GM23338 (cell line): ENCODE measurements at regions not wholly inside any gene's neighbourhood (a gene's known extent, or its start where the extent isn't known, plus 50 kb on each side); places are given as distances from the start of the nearest gene placed in this dataset.

Source experiments
- ATAC-seq: fragments of 200-7000 bp; cut with Tn5 transposase; 3 replicates; pipeline ENCODE4 v1.9.1; 2020
- DNase-seq: peaks from one replicate; pipeline ENCODE4 v3.0.0-alpha.2; 2015; ENCODE audit warnings: low spot score
- H2AFZ ChIP-seq: fragments of 200-600 bp; sonication (generic); 2 replicates; pipeline ENCODE4 v1.8.0; 2016; ENCODE audit warnings: antibody characterized with exemption, mild to moderate bottlenecking, moderate library complexity
- H3F3A ChIP-seq: fragments of 200-600 bp; sonication (generic); replicated peaks from 2 replicates; pipeline ENCODE4 v1.8.0; 2017; ENCODE audit warnings: antibody characterized with exemption, mixed run types, low read depth
- H3K27ac ChIP-seq: fragments of 200-600 bp; sonication (generic); 2 replicates; pipeline ENCODE4 v1.6.1; 2016; ENCODE audit warnings: low read depth
- H3K27me3 ChIP-seq: fragments of 200-600 bp; sonication (generic); 2 replicates; pipeline ENCODE4 v1.8.0; 2016; ENCODE audit warnings: mild to moderate bottlenecking, mixed run types, moderate library complexity; ENCODE audit not compliant: insufficient read depth
- H3K36me3 ChIP-seq: fragments of 200-600 bp; sonication (generic); 2 replicates; pipeline ENCODE4 v1.8.0; 2016; ENCODE audit warnings: mild to moderate bottlenecking; ENCODE audit not compliant: insufficient read depth
- H3K4me1 ChIP-seq: fragments of 200-600 bp; sonication (generic); 2 replicates; pipeline ENCODE4 v1.8.0; 2016; ENCODE audit warnings: mild to moderate bottlenecking, moderate library complexity; ENCODE audit not compliant: insufficient read depth
- H3K4me2 ChIP-seq: fragments of 200-600 bp; sonication (generic); 2 replicates; pipeline ENCODE4 v1.7.1; 2017; ENCODE audit warnings: mixed run types
- H3K4me3 ChIP-seq: fragments of 200-600 bp; sonication (generic); 2 replicates; pipeline ENCODE4 v1.6.1; 2016; ENCODE audit warnings: mixed run types
- H3K79me2 ChIP-seq: fragments of 200-600 bp; sonication (generic); replicated peaks from 2 replicates; pipeline ENCODE4 v1.8.0; 2017; ENCODE audit warnings: mild to moderate bottlenecking; ENCODE audit not compliant: insufficient read depth
- H3K9me2 ChIP-seq: fragments of 200-600 bp; sonication (generic); 2 replicates; pipeline ENCODE4 v1.8.0; 2017; ENCODE audit not compliant: insufficient read depth
- H4K20me1 ChIP-seq: fragments of 200-600 bp; sonication (generic); replicated peaks from 2 replicates; pipeline ENCODE4 v1.8.0; 2017; ENCODE audit warnings: mild to moderate bottlenecking; ENCODE audit not compliant: insufficient read depth
- H3K27ac Mint-ChIP-seq: 2 replicates; pipeline ENCODE4 v1.8.0; 2020; ENCODE audit warnings: inconsistent platforms, mild to moderate bottlenecking, moderate library complexity, mixed read lengths
- H3K27me3 Mint-ChIP-seq: 3 replicates; pipeline ENCODE4 v1.8.0; 2022; ENCODE audit warnings: low read depth, mild to moderate bottlenecking, moderate library complexity, mixed read lengths, inconsistent platforms; ENCODE audit not compliant: insufficient read depth, poor library complexity
- H3K36me3 Mint-ChIP-seq: 3 replicates; pipeline ENCODE4 v1.8.0; 2021; ENCODE audit warnings: low read depth, mild to moderate bottlenecking, inconsistent platforms, moderate library complexity, mixed read lengths
- H3K4me1 Mint-ChIP-seq: 3 replicates; pipeline ENCODE4 v1.8.0; 2020; ENCODE audit warnings: mild to moderate bottlenecking, inconsistent platforms, mixed read lengths
- H3K4me3 Mint-ChIP-seq: 3 replicates; pipeline ENCODE4 v1.8.0; 2021; ENCODE audit warnings: moderate library complexity, mild to moderate bottlenecking, inconsistent platforms, mixed read lengths
- H3K9me3 Mint-ChIP-seq: 3 replicates; pipeline ENCODE4 v1.8.0; 2020; ENCODE audit warnings: moderate library complexity, mild to moderate bottlenecking, inconsistent platforms, mixed read lengths
- CREB1 ChIP-seq: fragments of 250-450 bp; sonication (Bioruptor Pico); IDR thresholded peaks from 2 replicates; pipeline ENCODE4 v1.5.0; 2020; ENCODE audit warnings: low read depth, mild to moderate bottlenecking, moderate library complexity
- CTCF ChIP-seq, 2 experiments: fragments of 200-600 bp in 1 of 2; sonication (generic) in 1 of 2; conservative IDR thresholded peaks; 2 replicates each; pipeline versions ENCODE4 v1.5.1 to v1.6.1; 2016 to 2017; ENCODE audit warnings: antibody characterized with exemption in 2 of 2, low read depth in 2 of 2, mild to moderate bottlenecking in 2 of 2, moderate library complexity in 1 of 2
- ETS1 ChIP-seq: IDR thresholded peaks from 2 replicates; pipeline ENCODE4 v1.6.1; 2016; ENCODE audit warnings: antibody characterized with exemption
- EZH2 ChIP-seq: fragments of 200-600 bp; sonication (generic); IDR thresholded peaks from one replicate; pipeline ENCODE4 v1.8.0; 2017; ENCODE audit warnings: antibody characterized with exemption, mild to moderate bottlenecking, low read depth; ENCODE audit not compliant: unreplicated experiment
- EZH2phosphoT487 ChIP-seq: fragments of 200-600 bp; sonication (generic); IDR thresholded peaks from one replicate; pipeline ENCODE4 v1.8.1; 2018; ENCODE audit warnings: antibody characterized with exemption; ENCODE audit not compliant: unreplicated experiment
- JUNB ChIP-seq: IDR thresholded peaks from one replicate; pipeline ENCODE4 v1.6.1; 2016; ENCODE audit warnings: antibody characterized with exemption; ENCODE audit not compliant: unreplicated experiment
- NANOG ChIP-seq: IDR thresholded peaks from 2 replicates; pipeline ENCODE4 v1.6.1; 2016; ENCODE audit warnings: antibody characterized with exemption, borderline replicate concordance
- POLR2AphosphoS5 ChIP-seq: IDR thresholded peaks from 2 replicates; pipeline ENCODE4 v1.6.1; 2016; ENCODE audit warnings: antibody characterized with exemption, low read depth
- REST ChIP-seq: IDR thresholded peaks from one replicate; pipeline ENCODE4 v1.6.1; 2018; ENCODE audit warnings: antibody characterized with exemption; ENCODE audit not compliant: unreplicated experiment
- ZNF114 ChIP-seq: fragments of 250-450 bp; sonication (Bioruptor Pico); IDR thresholded peaks from 2 replicates; pipeline ENCODE4 v1.5.0; 2020; ENCODE audit warnings: mild to moderate bottlenecking, moderate library complexity
- ZNF331 ChIP-seq: fragments of 250-450 bp; sonication (Bioruptor Pico); IDR thresholded peaks from 2 replicates; pipeline ENCODE4 v1.5.0; 2020; ENCODE audit warnings: low read depth, mild to moderate bottlenecking, moderate library complexity

GRCh38 chr2:137912371-137912770 lies 51.9 kb upstream of the HNMT start (continued):
- TF ChIP-seq ETS1: no peak
- no peak for TF ChIP-seq REST
- TF ChIP-seq EZH2phosphoT487: no peak
- no peak for TF ChIP-seq ZNF331
- TF ChIP-seq CREB1 (CRISPR knock-in tag): no peak
- no peak for TF ChIP-seq JUNB
- TF ChIP-seq EZH2: no peak
- no peak for TF ChIP-seq POLR2AphosphoS5
- TF ChIP-seq ZNF114 (CRISPR knock-in tag): no peak
- TF ChIP-seq CTCF (conservative IDR thresholded peaks at IDR 0.05; ENCODE audit: low read depth in 2 of 2): no peak
- TF ChIP-seq NANOG: no peak

GRCh38 chr2:137913169-137913568 lies 51.1 kb upstream of the HNMT start:
- Mint-ChIP-seq H3K27me3 (peaks cover 2% of the 10 kb centered on the region), H3K36me3 (no peaks in the 10 kb centered on the region), H3K27ac (no peak overlapping the region), H3K4me3 (no peak overlapping the region), H3K9me3 (no peaks in the 10 kb centered on the region), H3K4me1 (no peaks in the 10 kb centered on the region)
- DNase-seq (no peak), ATAC-seq (no peak)
- no peak overlapping the region for H3K4me2 ChIP-seq
- H3F3A ChIP-seq: no peaks in the 10 kb centered on the region
- no peaks in the 10 kb centered on the region for H3K79me2 ChIP-seq
- no peaks in the 10 kb centered on the region for H3K9me2 ChIP-seq
- no peaks in the 10 kb centered on the region for H3K27me3 ChIP-seq
- no peak overlapping the region for H3K27ac ChIP-seq
- no peaks in the 10 kb centered on the region for H3K4me1 ChIP-seq
- H3K4me3 ChIP-seq: no peak overlapping the region
- H3K36me3 ChIP-seq: no peaks in the 10 kb centered on the region
- H2AFZ ChIP-seq: no peak overlapping the region
- H4K20me1 ChIP-seq: no peaks in the 10 kb centered on the region
- no peak for TF ChIP-seq CREB1 (CRISPR knock-in tag)
- no peak for TF ChIP-seq CTCF (conservative IDR thresholded peaks at IDR 0.05; ENCODE audit: low read depth in 2 of 2)
- no peak for TF ChIP-seq POLR2AphosphoS5
